ENCODE measurements at regions not wholly inside any gene's neighbourhood (a gene's known extent, or its start where the extent isn't known, plus 50 kb on each side); places are given as distances from the start of the nearest gene placed in this dataset.

- in situ Hi-C loops (cut with HindIII; ENCODE audit: low sequenced_read_pairs) = no loop called here
Measured at GRCh38 chr1:239858529-239858928, 233.2 kb upstream of the FMN2 start.

DNA sequence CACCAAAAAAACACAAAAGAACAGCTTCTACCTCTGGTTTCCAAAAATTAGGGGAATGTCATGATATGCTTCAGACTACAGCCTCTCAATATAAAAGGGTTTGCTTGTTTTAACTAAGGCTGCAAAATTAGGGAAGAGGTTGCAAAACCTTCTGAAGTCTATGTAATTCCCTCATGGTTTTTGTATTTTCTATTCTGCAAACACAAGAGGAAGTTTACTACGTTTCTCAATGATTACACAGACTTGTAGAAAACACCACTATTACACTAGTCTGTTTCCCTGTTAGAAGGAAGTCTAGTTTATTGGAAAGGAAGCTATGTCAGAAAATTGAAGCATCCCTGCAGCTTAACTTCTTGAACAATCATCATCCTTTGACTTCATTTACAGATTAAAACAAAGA lies 229.7 kb upstream of the FMN2 start:
- in situ Hi-C loops (cut with HindIII; ENCODE audit: low sequenced_read_pairs) = loop anchor here (5.0 kb wide), 1 partner anchor 350 kb away; no protein-coding TSS in a partner anchor

DNA sequence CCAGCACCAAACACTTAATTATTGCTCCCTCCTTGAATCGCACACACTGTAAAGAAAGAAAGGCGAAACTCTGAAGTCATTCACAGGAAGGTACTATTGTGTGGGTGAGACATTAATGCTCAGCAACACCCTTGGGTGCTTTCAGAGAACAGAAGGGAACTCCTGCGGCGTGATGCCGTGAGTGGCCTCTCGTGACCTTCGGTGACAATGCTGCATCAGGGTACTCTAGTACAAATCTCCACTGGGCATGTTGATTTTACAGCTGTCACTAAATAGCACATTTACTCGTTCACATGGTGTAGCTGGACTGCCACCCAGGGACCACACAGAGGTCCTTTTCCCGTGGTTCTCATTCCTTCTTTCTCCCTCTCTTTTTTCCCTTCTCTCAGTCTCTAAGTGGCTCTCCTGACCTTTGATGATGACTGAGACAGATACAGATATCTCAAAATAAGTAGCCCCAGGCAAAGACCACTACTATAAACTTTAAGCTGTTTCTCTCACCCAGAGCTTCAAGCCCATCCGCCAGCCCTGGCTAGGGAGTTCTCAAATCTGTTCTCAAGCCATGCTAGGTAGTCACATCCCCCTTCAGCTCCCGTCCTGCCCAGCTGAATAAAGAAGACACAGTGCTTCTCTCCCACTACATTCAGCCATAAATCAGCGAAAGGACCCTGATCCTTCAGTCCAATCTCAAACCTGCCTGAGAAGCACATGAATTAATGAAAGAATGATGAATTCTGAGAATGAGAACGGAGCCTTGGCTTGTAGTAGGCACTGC lies 223.4 kb upstream of the FMN2 start:
- in situ Hi-C loops (cut with HindIII; ENCODE audit: low sequenced_read_pairs) = no loop called here

DNA sequence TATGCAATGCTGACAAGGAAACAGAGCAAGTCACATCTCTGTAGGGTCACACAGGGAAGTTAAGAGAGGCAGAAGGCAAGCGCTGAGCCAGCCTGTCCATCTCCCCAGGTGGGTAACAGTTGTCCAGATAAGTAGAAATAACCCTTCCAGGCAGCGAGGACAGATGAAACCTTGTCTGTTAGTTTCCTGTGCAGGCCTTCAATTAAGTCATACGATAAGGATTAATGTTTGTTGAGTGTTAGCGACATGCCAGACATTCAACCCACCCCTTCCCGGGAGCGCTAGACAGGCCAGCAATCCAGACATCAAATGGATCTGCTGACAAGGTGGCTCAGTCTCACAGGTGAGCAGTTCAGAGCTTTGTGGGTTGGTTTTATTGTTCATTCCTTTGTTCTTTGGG lies 221.5 kb upstream of the FMN2 start:
- in situ Hi-C loops (cut with HindIII; ENCODE audit: low sequenced_read_pairs) = no loop called here

GRCh38 chr1:239872626-239873025 lies 219.1 kb upstream of the FMN2 start:
- in situ Hi-C loops (cut with HindIII; ENCODE audit: low sequenced_read_pairs) = no loop called here

DNA sequence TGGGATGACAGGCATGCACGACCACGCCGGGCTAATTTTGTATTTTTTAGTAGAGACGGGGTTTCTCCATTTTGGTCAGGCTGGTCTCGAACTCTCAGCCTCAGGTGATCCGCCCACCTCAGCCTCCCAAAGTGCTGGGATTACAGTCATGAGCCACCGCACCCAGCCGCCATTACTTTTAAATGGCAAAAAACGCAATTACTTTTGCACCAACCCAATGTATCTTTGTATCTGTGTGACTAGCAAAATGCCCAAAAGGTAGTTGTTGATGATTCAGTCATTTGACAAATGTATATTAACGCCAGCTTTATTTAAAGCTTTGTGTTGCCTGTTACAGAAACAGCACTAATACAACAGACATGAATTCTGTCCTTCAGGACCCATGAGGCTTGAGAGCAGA lies 216.9 kb upstream of the FMN2 start:
- in situ Hi-C loops (cut with HindIII; ENCODE audit: low sequenced_read_pairs) = no loop called here

GRCh38 chr1:239879321-239880170 lies 212.1 kb upstream of the FMN2 start:
- in situ Hi-C loops (cut with HindIII; ENCODE audit: low sequenced_read_pairs) = no loop called here

DNA sequence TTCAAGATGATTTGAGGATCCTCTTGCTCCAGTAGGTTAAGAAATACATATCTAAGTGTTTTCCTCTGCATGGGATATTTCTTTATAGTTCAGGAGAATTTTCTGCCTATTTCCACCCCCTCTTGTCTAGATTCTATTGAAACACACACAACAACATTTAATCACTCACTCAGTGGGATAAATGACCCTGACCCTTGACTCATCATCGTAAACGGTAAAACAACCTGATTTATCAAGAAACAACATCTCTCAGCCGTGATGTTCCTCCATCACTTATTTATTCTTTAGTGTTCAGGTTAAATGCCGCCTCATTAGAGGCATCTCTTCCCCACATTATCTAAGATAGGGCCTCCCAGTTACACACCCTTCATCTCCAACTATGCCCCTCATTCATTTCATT lies 208.7 kb upstream of the FMN2 start:
- in situ Hi-C loops (cut with HindIII; ENCODE audit: low sequenced_read_pairs) = no loop called here

DNA sequence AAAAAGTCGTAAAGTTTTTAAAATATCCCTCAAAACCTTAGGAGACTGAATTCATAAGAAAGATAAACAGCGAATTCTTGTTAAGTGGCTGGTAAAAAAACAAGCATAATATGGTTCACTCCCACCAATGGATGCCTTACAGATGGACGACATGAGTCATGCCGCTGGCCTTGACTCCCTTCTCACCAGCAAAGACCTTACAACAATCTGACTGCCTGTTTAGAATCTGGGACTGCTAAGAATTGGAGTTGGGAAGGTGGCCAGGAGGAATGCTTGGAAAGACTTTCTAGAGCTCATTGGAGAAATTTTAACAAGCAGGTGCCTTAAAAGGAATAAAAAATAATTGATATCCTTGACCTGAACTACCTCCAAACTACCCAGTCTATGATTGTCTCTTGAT lies 206.9 kb upstream of the FMN2 start:
- in situ Hi-C loops (cut with HindIII; ENCODE audit: low sequenced_read_pairs) = no loop called here

DNA sequence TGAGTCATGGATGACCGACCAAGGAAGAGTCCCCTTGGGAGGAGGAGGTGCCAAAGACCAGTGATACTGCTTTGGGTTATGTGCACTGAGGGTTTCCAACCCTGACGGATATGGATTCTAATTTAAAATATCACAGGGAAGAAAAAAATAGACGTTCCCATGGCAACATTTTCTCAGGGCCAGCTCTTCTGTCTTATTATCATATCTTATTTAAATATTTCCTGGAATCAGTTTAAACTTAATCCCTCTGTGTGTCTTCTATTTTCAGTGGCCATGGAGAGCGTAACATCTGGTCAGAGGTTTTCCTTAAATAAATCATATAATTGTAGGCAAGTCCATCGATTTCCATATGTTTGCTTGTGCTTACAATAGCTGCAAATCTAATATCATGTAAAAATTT lies 205.4 kb upstream of the FMN2 start:
- in situ Hi-C loops (cut with HindIII; ENCODE audit: low sequenced_read_pairs) = no loop called here

DNA sequence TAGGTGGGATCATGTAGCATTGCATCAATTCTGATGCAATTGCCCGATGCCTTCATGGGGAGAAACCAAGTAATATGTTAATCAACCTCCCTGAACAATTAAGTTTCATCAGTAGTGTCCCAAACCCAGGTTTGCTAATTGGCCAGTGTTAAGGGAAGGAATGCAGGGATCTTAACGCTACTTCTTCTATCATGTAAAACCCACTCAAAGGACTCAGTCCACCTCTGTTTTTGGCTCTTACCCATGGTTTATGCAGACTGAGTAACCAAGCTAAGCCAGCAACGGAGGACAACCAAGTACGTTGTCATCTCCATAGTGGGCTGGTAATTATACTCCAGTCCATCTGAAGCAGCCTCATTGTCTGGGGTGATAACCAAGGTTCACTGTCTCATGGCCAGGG lies 203.0 kb upstream of the FMN2 start:
- in situ Hi-C loops (cut with HindIII; ENCODE audit: low sequenced_read_pairs) = no loop called here

DNA sequence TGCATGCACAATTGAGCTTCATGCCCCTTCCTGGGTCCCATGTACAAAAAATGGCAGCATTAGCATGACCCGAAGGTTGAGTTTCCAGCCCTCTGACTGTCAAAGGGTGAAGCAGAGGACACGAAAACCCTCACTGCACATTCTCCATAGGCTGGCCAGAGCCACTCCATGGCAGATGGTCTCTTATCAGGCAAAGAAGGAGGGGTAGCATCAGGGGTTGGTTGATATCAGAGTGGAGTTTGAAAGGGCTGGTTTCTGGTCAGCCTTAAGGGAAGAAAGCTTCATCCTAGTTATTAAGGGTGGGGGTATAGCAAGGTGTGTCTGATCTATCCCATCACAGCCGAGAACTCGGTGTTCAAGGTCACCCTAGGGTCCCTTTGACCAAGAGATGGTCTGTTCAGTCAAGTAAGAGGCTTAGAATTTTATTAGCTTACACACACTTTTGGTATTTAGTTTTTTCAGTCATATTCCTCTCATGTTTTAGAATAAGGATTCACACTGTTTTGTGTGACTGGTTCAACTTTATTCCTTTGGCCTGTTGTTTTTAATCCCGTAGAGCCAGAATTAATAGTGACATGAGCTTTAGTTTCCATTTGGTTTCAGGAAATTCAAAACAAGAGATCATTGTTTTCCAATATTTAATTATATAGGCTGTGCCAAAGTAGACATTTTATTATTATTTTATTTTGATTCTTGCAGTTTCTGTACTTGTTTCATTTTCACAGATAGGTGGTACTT lies 199.9 kb upstream of the FMN2 start:
- in situ Hi-C loops (cut with HindIII; ENCODE audit: low sequenced_read_pairs) = no loop called here

- in situ Hi-C loops (cut with HindIII; ENCODE audit: low sequenced_read_pairs) = no loop called here
Measured at GRCh38 chr1:239892602-239893001, 199.1 kb upstream of the FMN2 start.

GRCh38 chr1:239893127-239893731 lies 198.5 kb upstream of the FMN2 start:
- in situ Hi-C loops (cut with HindIII; ENCODE audit: low sequenced_read_pairs) = no loop called here

DNA sequence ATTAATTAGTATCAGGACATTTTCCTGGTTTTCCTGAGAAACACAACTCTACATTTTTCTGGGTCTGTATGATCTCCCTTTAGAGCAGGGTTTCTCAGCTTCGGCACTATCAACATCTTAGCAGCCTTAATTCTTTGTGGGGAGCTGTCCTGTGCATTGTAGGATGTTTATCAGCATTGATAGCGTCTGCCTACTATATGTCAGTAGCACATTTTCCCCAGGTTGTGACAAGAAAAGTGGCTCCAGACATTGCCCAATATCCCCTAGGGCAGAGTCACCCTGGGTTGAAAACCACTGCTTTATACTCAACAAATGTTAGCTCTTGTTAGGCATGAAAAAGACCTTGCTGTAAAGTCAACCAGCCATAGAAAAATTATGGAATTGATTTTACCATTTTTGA lies 195.1 kb upstream of the FMN2 start:
- in situ Hi-C loops (cut with HindIII; ENCODE audit: low sequenced_read_pairs) = no loop called here

DNA sequence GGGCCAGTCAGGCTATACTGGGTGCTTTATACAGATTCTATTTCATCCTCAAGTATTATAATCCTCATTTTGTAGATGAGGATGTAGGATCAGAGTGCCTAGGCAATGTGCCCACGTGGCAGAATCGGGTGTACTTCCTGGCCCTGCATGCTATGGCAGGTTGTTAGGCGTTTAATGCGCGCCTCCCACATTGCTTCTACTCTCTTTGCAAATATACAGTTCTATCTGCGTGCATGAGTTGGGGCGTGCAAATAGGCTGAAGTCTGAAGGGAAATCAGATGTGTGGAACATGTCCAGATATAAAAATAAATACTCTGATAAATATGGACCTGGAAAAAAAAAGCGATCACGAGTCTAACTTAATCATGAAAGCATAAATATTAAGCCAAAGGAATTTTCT lies 194.7 kb upstream of the FMN2 start:
- in situ Hi-C loops (cut with HindIII; ENCODE audit: low sequenced_read_pairs) = no loop called here

- in situ Hi-C loops (cut with HindIII; ENCODE audit: low sequenced_read_pairs) = no loop called here
Measured at GRCh38 chr1:239897458-239897857, 194.2 kb upstream of the FMN2 start.

GRCh38 chr1:239898062-239898730 lies 193.5 kb upstream of the FMN2 start:
- in situ Hi-C loops (cut with HindIII; ENCODE audit: low sequenced_read_pairs) = no loop called here

GRCh38 chr1:239899747-239900146 lies 191.9 kb upstream of the FMN2 start:
- in situ Hi-C loops (cut with HindIII; ENCODE audit: low sequenced_read_pairs) = no loop called here

DNA sequence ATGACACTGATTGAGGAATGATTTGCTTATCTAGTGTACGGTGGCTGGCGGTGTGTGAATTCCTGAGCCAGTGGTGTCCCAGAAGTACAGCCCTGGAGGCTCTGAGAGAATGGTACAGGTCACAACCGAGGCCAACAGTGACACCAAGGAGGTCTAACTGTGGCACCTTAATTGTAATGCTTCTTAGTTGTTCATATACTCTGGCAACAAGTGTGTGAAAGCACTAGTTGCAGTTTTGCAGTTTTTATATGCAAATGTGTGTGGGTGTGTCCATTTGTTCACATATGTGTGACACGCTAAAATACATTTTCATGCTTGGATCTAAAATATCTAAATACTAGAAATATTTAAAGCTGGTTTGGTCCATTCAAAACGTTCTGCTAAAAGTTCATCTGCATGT lies 185.3 kb upstream of the FMN2 start:
- in situ Hi-C loops (cut with HindIII; ENCODE audit: low sequenced_read_pairs) = no loop called here

DNA sequence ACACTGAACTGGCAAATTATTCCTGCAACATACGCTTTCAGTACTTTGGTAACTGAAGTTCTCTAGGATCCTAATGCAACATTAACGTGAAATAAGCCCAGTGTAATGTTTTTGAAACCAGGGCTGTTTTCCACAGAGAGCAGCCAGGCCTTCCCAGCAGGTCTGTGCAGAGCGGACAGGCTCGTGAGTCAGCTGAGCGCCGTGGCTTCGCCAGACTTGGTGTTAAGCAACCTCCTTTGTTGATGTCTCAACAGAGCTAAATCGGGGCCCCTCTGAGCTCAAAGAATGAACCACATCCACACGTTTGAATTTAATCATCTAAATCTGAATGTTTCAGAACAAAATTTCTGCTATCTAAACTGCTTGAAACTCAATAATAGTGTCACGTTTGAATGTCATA lies 181.8 kb upstream of the FMN2 start:
- in situ Hi-C loops (cut with HindIII; ENCODE audit: low sequenced_read_pairs) = no loop called here

All from endothelial cell of hepatic sinusoid (primary cell).